CD4-positive, CD25-positive, alpha-beta regulatory T cell (primary cell): ENCODE measurements at regions not wholly inside any gene's neighbourhood (a gene's known extent, or its start where the extent isn't known, plus 50 kb on each side); places are given as distances from the start of the nearest gene placed in this dataset.
"Not testable (repeated sequence)": the region's sequence is repeated elsewhere in the genome, so short reads cannot be mapped to it uniquely, and the experiment has no call there.

ENCODE experiments used
- ATAC-seq, 2 donors: fragments of 150-1000 bp; cut with Tn5 transposase; one replicate each; pipeline ENCODE4 v1.10.0; 2021; ENCODE audit warnings: low read depth in 2 of 2, moderate number of reproducible peaks in 2 of 2, moderate library complexity in 1 of 2
- DNase-seq, 3 donors: peaks; one replicate each; pipeline versions ENCODE4 v3.0.0 to v3.0.0-alpha.2; 2012 to 2022; ENCODE audit warnings: mixed read lengths in 1 of 3
- H3K27ac ChIP-seq: one replicate; pipeline ENCODE4 v1.7.0; 2013; ENCODE audit warnings: mild to moderate bottlenecking, low read length; ENCODE audit not compliant: insufficient read depth, poor library complexity, severe bottlenecking
- H3K27me3 ChIP-seq: one replicate; pipeline ENCODE4 v1.7.0; 2013; ENCODE audit warnings: low read length; ENCODE audit not compliant: control insufficient read depth, insufficient read depth
- H3K36me3 ChIP-seq: one replicate; pipeline ENCODE4 v1.7.0; 2013; ENCODE audit warnings: mild to moderate bottlenecking, low read length, moderate library complexity; ENCODE audit not compliant: control insufficient read depth, insufficient read depth
- H3K4me1 ChIP-seq: 2 replicates; pipeline ENCODE4 v1.7.0; 2013; ENCODE audit warnings: mild to moderate bottlenecking, low read length; ENCODE audit not compliant: insufficient read depth, control insufficient read depth, poor library complexity, severe bottlenecking
- H3K4me3 ChIP-seq: one replicate; pipeline ENCODE4 v1.7.0; 2013; ENCODE audit warnings: low read depth, mild to moderate bottlenecking, low read length, moderate library complexity
- H3K9me3 ChIP-seq, 2 experiments: 1 replicate in 1 of 2; 2 replicates in 1 of 2; pipeline ENCODE4 v1.7.0; 2013; ENCODE audit warnings: low read length in 2 of 2, mild to moderate bottlenecking in 1 of 2, moderate library complexity in 1 of 2; ENCODE audit not compliant: control insufficient read depth in 2 of 2
- H3K27ac Mint-ChIP-seq, 3 donors: one replicate each; pipeline ENCODE4 v1.8.0; 2020 to 2022; ENCODE audit warnings: mild to moderate bottlenecking in 3 of 3, mixed read lengths in 3 of 3, moderate library complexity in 2 of 3
- H3K27me3 Mint-ChIP-seq: one replicate; pipeline ENCODE4 v1.8.0; 2022; ENCODE audit warnings: mild to moderate bottlenecking, mixed read lengths
- H3K36me3 Mint-ChIP-seq: one replicate; pipeline ENCODE4 v1.8.0; 2020; ENCODE audit warnings: mixed read lengths
- H3K4me1 Mint-ChIP-seq, 4 donors: one replicate each; pipeline ENCODE4 v1.8.0; 2020 to 2022; ENCODE audit warnings: mixed read lengths in 4 of 4, mild to moderate bottlenecking in 1 of 4
- H3K4me3 Mint-ChIP-seq, 4 donors: one replicate each; pipeline ENCODE4 v1.8.0; 2020 to 2022; ENCODE audit warnings: mild to moderate bottlenecking in 4 of 4, mixed read lengths in 4 of 4, moderate library complexity in 3 of 4
- H3K9me3 Mint-ChIP-seq, 7 donors: one replicate each; pipeline ENCODE4 v1.8.0; 2020 to 2022; ENCODE audit warnings: mixed read lengths in 7 of 7, mild to moderate bottlenecking in 3 of 7, moderate library complexity in 2 of 7

DNA sequence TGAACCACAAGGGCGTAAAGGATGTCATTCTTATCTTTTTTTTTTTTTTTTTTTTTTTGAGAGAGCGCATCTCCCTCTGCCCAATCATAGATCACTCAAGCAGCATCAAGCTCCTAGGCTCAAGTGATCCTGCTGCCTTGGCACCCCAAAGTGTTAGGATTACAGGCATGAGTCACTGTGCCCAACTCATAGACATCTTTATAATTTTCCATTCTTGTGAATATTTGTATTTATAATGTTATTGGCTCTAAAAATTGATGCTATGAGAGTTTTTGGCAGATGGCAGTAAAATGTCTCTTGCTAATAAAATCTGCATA is 128.7 kb downstream of the AKR1D1 start:
- Histone ChIP-seq H3K9me3 (no peaks in the 10 kb centered on the region), H3K27ac (no peak overlapping the region), H3K4me3 (no peak overlapping the region), H3K4me1 (no peaks in the 10 kb centered on the region), H3K27me3 (no peaks in the 10 kb centered on the region), H3K36me3 (no peaks in the 10 kb centered on the region)
- no peak for DNase-seq
- Mint-ChIP-seq H3K36me3 (no peaks in the 10 kb centered on the region), H3K4me3 (no peak overlapping the region), H3K27ac (no peak overlapping the region), H3K4me1 (no peaks in the 10 kb centered on the region), H3K9me3 (peaks cover 0 to 2% (median 0%) of the 10 kb centered on the region in 7 donors), H3K27me3 (peaks cover 4% of the 10 kb centered on the region)
- ATAC-seq, result no peak

DNA sequence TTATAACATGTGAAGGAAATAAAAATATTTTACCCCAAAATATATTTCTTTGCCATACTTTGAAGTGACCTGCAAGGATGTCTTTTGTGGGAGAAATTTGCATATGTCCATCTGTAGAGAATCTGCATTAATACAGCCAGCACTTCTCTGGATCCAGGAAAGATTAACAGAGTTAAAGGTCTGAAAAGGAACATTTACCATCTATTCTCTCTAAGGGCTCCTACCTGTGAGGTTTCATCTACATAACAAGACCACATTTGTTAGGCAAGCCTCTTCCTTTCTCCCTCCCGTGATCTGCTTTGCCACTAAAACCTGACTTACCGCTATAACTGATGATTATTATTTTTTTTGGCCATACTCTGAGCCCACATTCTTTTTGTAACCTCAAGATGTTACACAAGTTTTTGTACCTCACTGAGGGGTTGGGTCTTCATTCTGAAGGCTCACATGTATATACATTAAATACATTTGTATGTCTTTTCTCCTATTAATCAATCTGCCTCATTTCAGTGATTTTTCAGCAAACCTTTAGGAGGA is 129.4 kb downstream of the AKR1D1 start:
- Histone ChIP-seq H3K9me3 (no peaks in the 10 kb centered on the region), H3K4me3 (no peak overlapping the region), H3K27me3 (no peaks in the 10 kb centered on the region), H3K36me3 (no peaks in the 10 kb centered on the region), H3K27ac (no peak overlapping the region), H3K4me1 (no peaks in the 10 kb centered on the region)
- Mint-ChIP-seq H3K4me1 (no peaks in the 10 kb centered on the region), H3K27me3 (peaks cover 4% of the 10 kb centered on the region), H3K36me3 (no peaks in the 10 kb centered on the region), H3K27ac (no peak overlapping the region), H3K9me3 (peaks cover 0 to 2% (median 0%) of the 10 kb centered on the region in 7 donors), H3K4me3 (no peak overlapping the region)
- no peak for ATAC-seq
- DNase-seq, result no peak

DNA sequence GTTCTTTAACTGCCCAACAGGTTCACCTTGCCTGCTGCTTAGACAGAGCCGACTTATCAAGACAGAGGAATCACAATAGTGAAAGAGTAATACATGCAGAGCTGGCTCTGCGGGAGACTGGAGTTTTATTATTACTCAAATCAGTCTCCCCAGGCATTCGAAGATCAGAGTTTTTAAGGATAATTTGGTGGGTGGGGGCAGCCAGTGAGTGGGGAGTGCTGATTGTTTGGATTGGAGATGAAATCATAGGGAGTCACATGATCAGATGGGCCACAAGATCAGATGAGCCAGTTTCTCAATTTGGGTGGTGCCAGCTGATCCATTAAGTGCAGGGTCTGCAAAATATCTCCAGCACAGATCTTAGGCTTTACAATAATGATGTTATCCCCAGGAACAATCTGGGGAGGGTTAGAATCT is 131.3 kb downstream of the AKR1D1 start:
- Histone ChIP-seq H3K36me3 (no peaks in the 10 kb centered on the region), H3K4me1 (no peaks in the 10 kb centered on the region), H3K27me3 (no peaks in the 10 kb centered on the region), H3K4me3 (no peak overlapping the region), H3K27ac (no peak overlapping the region), H3K9me3 (no peaks in the 10 kb centered on the region)
- Mint-ChIP-seq H3K9me3 (peaks cover 0 to 2% (median 0%) of the 10 kb centered on the region in 7 donors), H3K36me3 (no peaks in the 10 kb centered on the region), H3K4me3 (no peak overlapping the region), H3K27me3 (peaks cover under 1% of the 10 kb centered on the region), H3K27ac (no peak overlapping the region), H3K4me1 (no peaks in the 10 kb centered on the region)
- no peak for DNase-seq
- no peak for ATAC-seq

DNA sequence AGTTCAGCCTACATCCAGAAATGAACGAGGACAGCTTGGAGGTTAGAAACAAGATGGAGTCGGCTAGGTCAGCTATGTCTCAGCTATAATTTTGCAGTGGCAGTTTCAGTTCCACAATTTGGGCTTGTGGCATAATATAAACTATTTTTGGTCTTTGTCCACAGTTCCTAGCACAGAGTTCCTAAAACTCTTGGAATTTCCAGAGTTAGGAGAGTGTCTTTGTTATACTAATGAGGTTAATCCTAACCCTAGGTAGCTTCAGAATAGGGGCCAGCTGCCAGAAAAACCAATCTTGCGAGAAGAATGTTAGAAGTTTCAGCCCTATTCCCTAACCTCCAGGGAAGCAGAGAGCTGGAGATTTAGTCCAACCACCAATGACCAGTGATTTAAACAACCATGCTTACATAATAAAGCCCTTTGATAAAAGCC is 131.9 kb downstream of the AKR1D1 start:
- no peak overlapping the region for H3K27ac ChIP-seq
- ATAC-seq, result no peak
- no peaks in the 10 kb centered on the region for H3K4me1 Mint-ChIP-seq

DNA sequence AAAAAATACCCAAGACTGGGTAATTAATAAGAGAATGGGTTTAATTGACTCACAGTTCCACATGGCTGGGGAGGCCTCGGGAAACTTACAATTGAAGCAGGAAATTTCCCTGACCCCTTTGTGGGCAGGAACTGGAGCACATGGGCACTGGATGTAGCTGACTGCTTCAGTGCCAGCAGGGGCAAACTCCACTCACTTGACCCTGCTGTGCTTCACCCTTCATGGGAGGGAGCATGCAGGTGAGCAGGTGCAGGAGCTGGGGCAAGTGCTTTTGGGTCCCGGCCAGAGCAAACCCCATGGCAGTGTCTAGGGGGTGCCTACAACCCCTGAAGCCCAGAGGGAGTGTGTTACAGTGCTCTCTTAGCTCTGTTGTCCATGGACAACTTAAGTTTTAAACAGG is 132.6 kb downstream of the AKR1D1 start:
- Histone ChIP-seq H3K9me3 (no peaks in the 10 kb centered on the region), H3K36me3 (no peaks in the 10 kb centered on the region), H3K4me3 (no peak overlapping the region), H3K27me3 (no peaks in the 10 kb centered on the region), H3K4me1 (no peaks in the 10 kb centered on the region), H3K27ac (no peak overlapping the region)
- no peaks in the 10 kb centered on the region for H3K27me3 Mint-ChIP-seq
- no peak for DNase-seq
- H3K36me3 Mint-ChIP-seq, result no peaks in the 10 kb centered on the region
- no peak for ATAC-seq
- no peak overlapping the region for H3K27ac Mint-ChIP-seq
- H3K4me1 Mint-ChIP-seq, result no peaks in the 10 kb centered on the region
- H3K4me3 Mint-ChIP-seq, result no peak overlapping the region
- H3K9me3 Mint-ChIP-seq, result peaks cover 0 to 2% (median 0%) of the 10 kb centered on the region in 7 donors

More for the DNA sequence above, 131.9 kb downstream of the AKR1D1 start:
- Mint-ChIP-seq H3K27me3 (no peaks in the 10 kb centered on the region), H3K9me3 (peaks cover 0 to 2% (median 0%) of the 10 kb centered on the region in 7 donors), H3K36me3 (no peaks in the 10 kb centered on the region), H3K4me3 (no peak overlapping the region), H3K27ac (no peak overlapping the region)
- DNase-seq, result no peak
- no peak overlapping the region for H3K4me3 ChIP-seq
- H3K27me3 ChIP-seq, result no peaks in the 10 kb centered on the region
- no peaks in the 10 kb centered on the region for H3K9me3 ChIP-seq
- no peaks in the 10 kb centered on the region for H3K36me3 ChIP-seq
- no peaks in the 10 kb centered on the region for H3K4me1 ChIP-seq

DNA sequence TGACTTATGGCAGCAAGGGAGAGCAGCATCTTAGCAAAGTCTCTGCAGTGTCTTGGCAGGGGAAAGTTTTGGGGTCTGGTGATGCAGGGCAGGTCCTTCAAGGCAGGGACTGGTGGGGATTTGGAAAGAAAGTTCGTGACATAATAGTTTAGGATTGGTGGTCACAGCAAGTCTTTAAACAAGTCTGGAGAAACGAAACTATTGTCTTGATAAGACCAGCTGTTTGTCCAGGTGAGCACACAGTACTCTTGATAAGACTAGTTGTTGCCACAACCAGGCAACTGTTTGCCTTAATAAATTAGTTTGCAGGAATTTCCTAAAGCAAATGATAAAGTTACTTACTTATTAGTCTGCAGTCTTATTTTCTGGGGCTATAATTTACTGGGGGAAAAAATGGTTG is 136.1 kb downstream of the AKR1D1 start:
- Mint-ChIP-seq H3K27ac (no peak overlapping the region), H3K36me3 (no peaks in the 10 kb centered on the region), H3K4me1 (no peaks in the 10 kb centered on the region), H3K4me3 (no peak overlapping the region), H3K27me3 (no peaks in the 10 kb centered on the region), H3K9me3 (peaks cover 0 to 6% (median 0%) of the 10 kb centered on the region in 7 donors)
- H3K4me3 ChIP-seq, result no peak overlapping the region
- no peak overlapping the region for H3K27ac ChIP-seq
- no peaks in the 10 kb centered on the region for H3K9me3 ChIP-seq
- DNase-seq (no peak), ATAC-seq (no peak)
- no peaks in the 10 kb centered on the region for H3K27me3 ChIP-seq
- H3K36me3 ChIP-seq, result no peaks in the 10 kb centered on the region
- H3K4me1 ChIP-seq, result no peaks in the 10 kb centered on the region

DNA sequence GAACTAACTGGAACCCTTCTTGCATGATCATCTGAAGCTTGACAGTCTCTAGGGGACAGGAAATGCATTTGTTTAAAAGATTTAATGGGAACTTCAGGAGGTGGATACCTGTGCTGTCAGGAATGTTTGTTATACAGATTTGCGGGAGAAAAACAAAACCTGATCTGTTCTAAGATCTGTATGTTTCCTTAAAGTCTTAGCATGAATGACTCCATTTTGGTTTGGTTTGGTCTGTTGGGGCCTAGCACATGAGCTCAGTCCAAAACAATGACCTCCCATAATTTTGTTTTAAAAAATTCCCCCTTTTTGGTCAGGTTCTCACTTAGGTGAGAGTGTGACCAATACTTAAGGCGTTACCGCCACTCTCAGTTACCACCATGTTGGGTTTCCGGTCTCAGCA is 138.7 kb downstream of the AKR1D1 start:
- no peaks in the 10 kb centered on the region for H3K4me1 Mint-ChIP-seq
- no peaks in the 10 kb centered on the region for H3K36me3 Mint-ChIP-seq
- H3K36me3 ChIP-seq, result no peaks in the 10 kb centered on the region
- H3K27me3 Mint-ChIP-seq, result no peaks in the 10 kb centered on the region
- DNase-seq (no peak), ATAC-seq (no peak)
- H3K9me3 Mint-ChIP-seq, result peaks cover 0 to 6% (median 4%) of the 10 kb centered on the region in 7 donors
- H3K4me3 ChIP-seq, result no peak overlapping the region
- no peak overlapping the region for H3K4me3 Mint-ChIP-seq
- no peak overlapping the region for H3K27ac Mint-ChIP-seq
- no peak overlapping the region for H3K27ac ChIP-seq
- H3K4me1 ChIP-seq, result no peaks in the 10 kb centered on the region
- H3K27me3 ChIP-seq, result no peaks in the 10 kb centered on the region
- H3K9me3 ChIP-seq, result no peaks in the 10 kb centered on the region

DNA sequence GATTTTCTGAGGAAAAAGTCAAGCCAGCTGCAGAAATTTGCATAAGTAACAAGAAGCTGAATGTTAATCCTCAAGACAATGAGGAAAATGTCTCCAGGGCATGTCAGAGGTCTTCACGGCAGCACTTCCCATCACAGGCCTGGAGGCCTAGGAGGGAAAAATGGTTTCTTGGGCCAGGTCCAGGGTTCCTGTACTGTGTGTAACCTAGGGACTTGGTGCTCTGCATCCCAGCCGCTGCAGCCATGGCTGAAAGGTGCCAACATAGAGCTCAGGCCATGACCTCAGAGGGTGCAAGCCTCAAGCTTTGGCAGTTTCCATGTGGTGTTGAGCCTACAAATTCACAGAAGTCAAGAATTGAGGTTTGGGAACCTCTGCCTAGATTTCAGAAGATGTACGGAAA is 144.1 kb downstream of the AKR1D1 start:
- not testable (repeated sequence) for H3K27ac Mint-ChIP-seq, H3K4me1 ChIP-seq, H3K4me3 ChIP-seq, H3K4me1 Mint-ChIP-seq, H3K27ac ChIP-seq, H3K9me3 ChIP-seq, H3K36me3 Mint-ChIP-seq, H3K4me3 Mint-ChIP-seq, ATAC-seq, H3K36me3 ChIP-seq, H3K27me3 Mint-ChIP-seq, H3K27me3 ChIP-seq, DNase-seq
- peaks cover 0 to 18% (median 1%) of the 10 kb centered on the region in 7 donors for H3K9me3 Mint-ChIP-seq
